Activated CD8-positive, alpha-beta memory T cell treated with anti-CD3 and anti-CD28 coated beads, Interleukin-2, amount 50 U/mL, for 1 hour (primary cell): ENCODE measurements at regions not wholly inside any gene's neighbourhood (a gene's known extent, or its start where the extent isn't known, plus 50 kb on each side); places are given as distances from the start of the nearest gene placed in this dataset.
"Not testable (repeated sequence)": the region's sequence is repeated elsewhere in the genome, so short reads cannot be mapped to it uniquely, and the experiment has no call there.

Source experiments
- DNase-seq: peaks from one replicate; pipeline ENCODE4 v3.0.0-alpha.2; 2020; ENCODE audit errors: extremely low read depth

GRCh38 chr5:126002222-126002897 lies 420.8 kb upstream of the GRAMD2B start:
- DNase-seq: no peak

GRCh38 chr5:126003309-126003708 lies 419.9 kb upstream of the GRAMD2B start:
- no peak for DNase-seq

GRCh38 chr5:126004636-126005035 lies 418.6 kb upstream of the GRAMD2B start:
- DNase-seq: no peak

DNA sequence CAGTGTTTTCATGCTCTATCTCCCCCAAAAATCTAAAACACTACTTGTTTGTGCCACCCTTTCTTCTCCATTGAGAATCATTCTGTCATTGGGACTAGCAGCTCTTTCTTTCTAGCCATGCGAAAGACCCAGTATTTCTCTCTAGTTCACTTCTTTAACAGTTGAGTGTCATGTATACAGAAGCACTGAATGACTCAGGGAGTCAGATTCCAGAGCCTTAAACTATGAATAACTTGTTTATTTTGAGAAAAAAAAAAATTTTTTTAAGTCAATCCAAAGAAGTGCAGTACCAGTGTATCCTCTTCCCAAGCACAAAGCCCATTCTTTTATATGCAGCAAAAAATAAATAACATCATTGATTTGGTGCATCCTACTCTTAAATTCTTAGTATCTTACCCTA lies 415.4 kb upstream of the GRAMD2B start:
- no peak for DNase-seq

DNA sequence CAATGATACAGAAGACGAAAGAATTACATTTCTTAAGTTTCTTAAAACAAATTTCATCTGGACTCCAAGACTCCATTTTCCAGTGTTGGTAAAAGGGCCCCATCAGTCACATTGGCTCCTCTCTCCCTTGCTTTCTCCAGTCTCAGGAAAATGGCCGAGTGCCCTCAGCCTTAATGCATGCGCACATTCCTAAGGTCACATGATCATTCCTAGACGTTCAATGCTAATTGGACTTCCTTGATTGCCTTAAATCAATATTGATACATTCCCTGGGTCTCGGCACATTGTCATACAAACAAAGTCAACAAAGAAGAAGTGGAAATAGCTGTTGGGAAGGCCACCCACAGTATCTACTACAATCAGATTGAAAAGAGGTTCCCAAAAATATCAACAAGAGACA lies 413.6 kb upstream of the GRAMD2B start:
- DNase-seq: no peak

GRCh38 chr5:126011526-126011925 lies 411.7 kb upstream of the GRAMD2B start:
- not testable (repeated sequence) for DNase-seq

- no peak for DNase-seq
Measured at GRCh38 chr5:126014676-126015075, 408.5 kb upstream of the GRAMD2B start.

GRCh38 chr5:126015235-126016181 lies 407.7 kb upstream of the GRAMD2B start:
- no peak for DNase-seq

DNA sequence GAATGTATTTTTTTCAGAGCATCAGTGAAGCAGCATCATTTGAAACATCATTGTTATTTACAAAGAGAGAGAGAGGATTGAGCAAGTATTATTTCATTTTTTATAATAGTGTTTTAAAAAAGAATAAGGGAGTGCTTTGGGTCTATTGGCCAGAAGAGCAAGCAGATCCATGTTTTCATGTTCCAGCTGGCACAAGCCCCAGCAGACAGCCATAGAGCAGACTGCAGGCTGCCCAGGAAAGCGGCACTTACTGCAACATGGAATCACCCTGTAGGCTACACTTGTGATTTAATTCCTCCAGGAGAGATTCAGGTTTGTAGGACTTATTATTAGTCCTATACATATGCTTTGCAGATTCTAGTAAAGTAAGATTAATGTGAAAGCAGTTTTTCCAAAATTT lies 407.0 kb upstream of the GRAMD2B start:
- no peak for DNase-seq

DNA sequence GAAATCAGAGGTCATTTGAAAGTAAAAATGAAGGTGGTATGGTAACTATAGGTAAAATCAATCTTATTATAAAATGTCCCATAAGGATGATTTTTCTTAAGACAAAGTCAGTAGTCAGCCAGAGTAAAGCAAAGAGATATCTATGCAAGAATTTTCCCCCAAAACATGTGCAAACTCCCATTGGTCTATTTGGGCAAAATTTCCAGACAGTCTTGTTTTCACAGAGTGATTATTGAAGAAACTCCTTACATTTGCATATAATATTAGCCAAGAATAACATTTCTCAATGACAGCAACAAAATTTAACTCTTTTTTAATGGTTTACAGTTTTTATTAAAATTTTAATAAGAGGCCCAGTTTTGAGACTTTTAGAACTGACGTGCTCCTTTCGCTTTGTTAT lies 406.1 kb upstream of the GRAMD2B start:
- no peak for DNase-seq

GRCh38 chr5:126020770-126021169 lies 402.4 kb upstream of the GRAMD2B start:
- DNase-seq: no peak

DNA sequence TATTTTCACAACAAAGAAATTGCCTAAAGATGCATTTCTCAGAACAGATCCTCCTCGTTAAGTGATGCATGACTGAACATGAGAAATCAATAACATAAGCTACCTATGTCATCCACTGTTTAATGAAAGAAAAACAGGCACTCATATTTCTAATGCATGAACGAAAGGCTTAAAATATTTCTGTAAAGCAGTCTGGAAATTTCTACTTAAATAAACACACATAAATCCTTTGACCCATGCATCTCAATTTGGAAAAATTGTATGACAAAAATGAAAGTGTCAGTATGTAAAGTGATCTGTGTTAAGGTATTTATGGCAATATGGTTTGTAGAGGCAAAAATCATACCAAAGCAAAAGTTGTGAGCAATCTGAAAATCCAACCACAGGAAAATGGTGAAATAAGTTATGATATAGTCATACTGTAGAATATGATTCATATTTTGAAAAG lies 399.2 kb upstream of the GRAMD2B start:
- DNase-seq: no peak

DNA sequence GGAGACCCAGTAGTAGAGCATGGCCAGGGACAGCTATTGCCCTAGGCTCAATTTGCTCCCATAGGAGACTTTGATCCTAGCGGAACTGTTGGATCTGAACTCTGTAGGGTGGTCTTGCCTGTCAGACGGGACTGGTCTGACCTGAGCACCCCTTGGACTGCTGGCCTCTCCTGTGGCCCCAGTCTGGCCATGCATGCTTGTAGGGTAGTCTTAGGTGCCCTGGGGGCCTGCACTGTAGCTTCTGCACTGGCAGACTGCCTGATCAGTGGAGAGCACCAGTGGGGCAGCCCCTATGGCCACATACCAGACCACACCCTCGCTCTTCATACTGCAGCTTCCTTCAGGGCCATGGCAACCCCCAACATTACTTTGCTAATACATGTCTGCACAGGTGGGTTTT lies 396.1 kb upstream of the GRAMD2B start:
- no peak for DNase-seq

- DNase-seq: no peak
Measured at GRCh38 chr5:126027652-126028051, 395.6 kb upstream of the GRAMD2B start.

DNA sequence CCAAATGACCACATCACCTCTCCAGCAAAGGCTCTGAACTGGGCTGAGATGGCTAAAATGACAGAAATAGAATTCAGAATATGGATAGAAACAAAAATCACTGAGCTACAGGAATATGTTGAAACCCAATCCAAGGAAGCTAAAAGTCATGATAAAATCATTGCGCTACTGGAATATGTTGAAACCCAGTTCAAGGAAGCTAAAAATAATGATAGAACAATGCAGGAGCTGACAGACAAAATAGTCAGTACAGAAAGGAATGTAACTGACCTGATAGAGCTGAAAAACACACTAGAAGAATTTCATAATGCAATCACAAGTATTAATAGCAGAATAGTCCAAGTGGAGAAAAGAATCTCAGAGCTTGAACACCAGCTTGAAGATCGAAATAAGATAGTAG lies 394.9 kb upstream of the GRAMD2B start:
- no peak for DNase-seq

- DNase-seq: not testable (repeated sequence)
Measured at GRCh38 chr5:126029282-126029681, 393.9 kb upstream of the GRAMD2B start.

DNA sequence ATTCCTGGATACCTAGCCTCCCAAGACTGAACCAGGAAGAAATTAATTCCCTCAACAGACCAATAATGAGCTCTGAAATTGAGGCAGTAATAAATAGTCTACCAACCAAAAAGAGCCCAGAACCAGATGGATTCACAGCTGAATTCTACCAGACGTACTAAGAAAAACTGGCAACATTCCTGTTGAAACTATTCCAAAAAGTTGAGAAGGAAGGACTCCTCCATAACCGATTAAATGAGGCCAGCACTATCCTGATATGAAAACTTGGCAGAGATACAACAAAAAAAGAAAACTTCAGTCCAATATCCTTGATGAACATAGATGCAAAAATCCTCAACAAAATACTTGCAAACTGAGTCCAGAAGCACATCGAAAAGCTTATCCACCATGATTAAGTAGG lies 392.5 kb upstream of the GRAMD2B start:
- no peak for DNase-seq

DNA sequence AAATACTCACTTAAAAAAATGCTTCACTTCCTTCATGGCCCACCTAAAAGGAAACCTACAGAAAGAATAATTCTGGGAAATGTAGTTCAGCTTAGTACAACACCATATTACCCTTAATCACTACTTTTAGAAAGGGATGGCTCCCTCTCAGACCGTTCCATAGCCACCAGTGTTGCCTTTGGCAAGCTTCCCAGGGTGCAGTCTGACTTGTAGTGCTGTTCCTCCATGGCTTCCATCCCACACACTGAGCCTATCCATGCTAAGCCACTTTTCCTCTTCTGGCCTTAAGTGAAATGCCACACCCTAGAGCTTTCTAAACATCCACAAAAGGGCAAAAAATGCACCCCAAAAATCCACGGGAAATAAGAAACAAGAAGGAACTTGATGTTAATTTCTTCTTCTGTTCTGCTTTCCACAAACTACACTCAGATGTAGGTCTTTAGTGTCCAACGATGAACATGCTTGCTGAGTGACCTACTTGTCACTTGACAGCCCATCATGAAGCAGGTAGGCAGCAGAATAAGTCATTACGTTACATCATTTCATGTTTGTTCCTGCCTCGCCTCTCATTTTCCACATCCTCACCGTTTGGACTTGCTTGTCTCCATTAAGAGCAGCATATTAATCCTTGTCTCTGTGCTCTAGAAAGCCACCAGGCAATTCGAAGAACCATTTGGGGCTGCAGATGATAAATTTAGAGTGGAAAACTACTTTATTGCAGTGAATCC lies 391.1 kb upstream of the GRAMD2B start:
- DNase-seq: no peak

DNA sequence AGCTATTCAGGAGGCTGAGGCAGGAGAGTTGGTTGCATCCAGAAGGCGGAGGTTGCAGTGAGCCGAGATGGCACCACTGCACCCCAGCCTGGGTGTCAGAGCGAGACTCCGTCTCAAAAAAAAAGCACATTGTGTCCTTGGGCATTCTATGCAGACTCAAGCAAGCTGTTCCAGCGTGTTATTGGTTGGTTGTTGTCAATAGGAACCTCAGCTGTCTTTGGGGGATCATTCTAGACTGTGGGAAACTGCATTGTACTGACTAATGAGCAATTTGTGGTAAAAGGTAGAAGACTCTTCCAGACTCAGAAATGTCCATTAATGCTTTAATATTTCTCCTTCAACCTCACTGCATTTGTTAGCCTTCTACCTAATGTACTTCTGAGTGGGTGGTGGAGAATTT lies 379.5 kb upstream of the GRAMD2B start:
- no peak for DNase-seq

GRCh38 chr5:126044111-126044668 lies 379.0 kb upstream of the GRAMD2B start:
- no peak for DNase-seq

GRCh38 chr5:126044931-126045565 lies 378.2 kb upstream of the GRAMD2B start:
- no peak for DNase-seq

DNA sequence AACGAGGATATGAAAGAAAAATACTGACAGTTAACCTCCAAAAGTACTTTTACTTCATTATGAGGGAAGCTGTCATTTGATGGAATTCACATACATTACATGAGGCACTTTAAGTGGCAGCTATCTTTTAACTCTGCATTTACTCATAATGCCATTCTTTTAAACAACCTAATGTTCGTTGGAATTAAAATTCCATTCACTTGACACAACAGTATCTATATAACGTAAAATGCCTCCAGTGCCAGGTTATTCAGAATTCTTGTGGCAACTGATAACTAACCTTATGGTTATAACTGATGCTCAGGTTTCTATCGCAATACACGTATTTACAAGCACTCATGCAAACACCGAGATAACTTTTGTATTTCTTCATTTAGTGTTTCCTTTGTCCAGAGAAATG lies 376.9 kb upstream of the GRAMD2B start:
- DNase-seq: no peak
